GM10266 (cell line): ENCODE measurements at regions not wholly inside any gene's neighbourhood (a gene's known extent, or its start where the extent isn't known, plus 50 kb on each side); places are given as distances from the start of the nearest gene placed in this dataset.

ENCODE experiments used
- DNase-seq: peaks from one replicate; pipeline ENCODE4 v3.0.0; 2012; ENCODE audit errors: extremely low spot score
- CTCF ChIP-seq: IDR thresholded peaks from 2 replicates; pipeline ENCODE4 v1.5.1; 2012; ENCODE audit warnings: mild to moderate bottlenecking, low read depth; ENCODE audit not compliant: control insufficient read depth, insufficient read depth; ENCODE audit errors: missing control alignments

DNA sequence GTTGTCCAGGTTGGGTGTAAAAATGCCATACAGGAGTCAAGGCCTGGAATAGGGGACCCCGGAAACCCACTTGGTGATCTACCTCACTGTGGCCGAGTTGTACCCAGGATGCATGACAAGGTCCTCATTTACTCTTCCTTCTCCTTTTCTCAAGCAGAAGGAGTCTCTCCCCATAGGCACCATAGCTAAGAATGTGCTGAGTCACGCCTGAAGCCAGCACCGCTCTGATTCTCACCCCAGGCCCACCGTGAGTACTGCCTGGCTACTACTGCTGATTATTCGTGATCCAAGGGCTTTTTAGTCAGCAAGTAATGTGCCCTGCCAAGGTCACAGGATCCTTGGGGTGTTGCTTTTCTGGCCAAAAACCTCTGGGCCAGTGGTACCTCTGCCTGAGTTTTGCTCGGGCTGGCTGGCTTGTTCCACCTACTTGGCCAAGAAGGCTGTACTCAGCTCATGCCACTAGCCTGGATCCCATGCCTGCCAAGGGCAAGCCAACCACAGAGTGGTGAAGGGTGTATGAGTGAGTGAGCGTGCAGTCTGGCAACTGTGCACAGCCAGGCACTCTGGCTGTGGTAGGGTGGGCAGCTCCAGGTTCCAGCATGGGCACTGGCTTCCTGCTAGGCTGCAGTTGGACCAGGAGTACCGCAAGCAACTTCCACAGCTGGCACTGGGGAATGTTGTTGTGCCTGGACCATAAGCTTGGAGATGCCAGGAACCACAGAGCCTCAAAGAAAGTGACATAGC is 650.1 kb upstream of the VRK2 start:
- no peak for TF ChIP-seq CTCF
- no peak for DNase-seq

GRCh38 chr2:57397550-57398360 is 648.9 kb upstream of the VRK2 start:
- DNase-seq = no peak
- no peak for TF ChIP-seq CTCF

- no peak for DNase-seq
- no peak for TF ChIP-seq CTCF
Measured at GRCh38 chr2:57399057-57399456, 647.5 kb upstream of the VRK2 start.

GRCh38 chr2:57402096-57402495 is 644.5 kb upstream of the VRK2 start:
- DNase-seq = no peak
- TF ChIP-seq CTCF = no peak

GRCh38 chr2:57402755-57403154 is 643.9 kb upstream of the VRK2 start:
- no peak for TF ChIP-seq CTCF
- no peak for DNase-seq

GRCh38 chr2:57407772-57408201 is 638.8 kb upstream of the VRK2 start:
- DNase-seq = no peak
- no peak for TF ChIP-seq CTCF

DNA sequence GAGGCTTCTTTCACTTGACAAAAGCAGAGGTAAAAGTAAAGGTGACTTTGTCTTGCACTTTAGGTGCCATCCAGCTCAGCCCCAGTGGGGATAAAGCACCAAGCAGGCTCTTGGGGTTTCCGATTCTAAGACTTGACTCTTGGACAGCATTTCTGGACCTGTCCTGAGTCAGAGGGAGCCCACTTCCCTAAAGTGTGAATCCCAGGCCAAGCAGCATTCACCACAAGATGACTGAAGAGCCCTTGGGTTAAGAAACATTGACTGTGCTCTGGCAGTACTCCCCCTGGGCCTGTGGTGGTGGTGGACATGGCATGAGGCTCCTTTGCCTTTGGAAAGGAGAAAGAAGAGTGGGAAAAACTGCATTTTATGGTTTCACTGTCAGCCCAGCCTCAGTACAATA is 638.0 kb upstream of the VRK2 start:
- DNase-seq = no peak

More for the DNA sequence above, 638.0 kb upstream of the VRK2 start:
- TF ChIP-seq CTCF = no peak
